GM18907 (cell line): ENCODE measurements at regions not wholly inside any gene's neighbourhood (a gene's known extent, or its start where the extent isn't known, plus 50 kb on each side); places are given as distances from the start of the nearest gene placed in this dataset.

ENCODE experiments used
- ATAC-seq: cut with Tn5 transposase; IDR thresholded peaks from one replicate; pipeline ENCODE4 v1.9.1; 2021; ENCODE audit warnings: mild to moderate bottlenecking, moderate library complexity; ENCODE audit not compliant: unreplicated experiment

- ATAC-seq = no peak
Measured at GRCh38 chr12:95411057-95411456, 62.9 kb upstream of the METAP2 start.

- ATAC-seq = no peak
Measured at GRCh38 chr12:95411466-95411865, 62.5 kb upstream of the METAP2 start.

- no peak for ATAC-seq
Measured at GRCh38 chr12:95412482-95413311, 61.3 kb upstream of the METAP2 start.

- ATAC-seq = no peak
Measured at GRCh38 chr12:95413576-95413975, 60.4 kb upstream of the METAP2 start.

- no peak for ATAC-seq
Measured at GRCh38 chr12:95415451-95415850, 58.5 kb upstream of the METAP2 start.

GRCh38 chr12:95416111-95416636, 57.8 kb upstream of the METAP2 start:
- ATAC-seq = no peak

GRCh38 chr12:95417372-95417771, 56.6 kb upstream of the METAP2 start:
- ATAC-seq = no peak

GRCh38 chr12:95418142-95418541, 55.8 kb upstream of the METAP2 start:
- ATAC-seq = no peak
